Skin of body (tissue), 1 donor: ENCODE measurements at regions not wholly inside any gene's neighbourhood (a gene's known extent, or its start where the extent isn't known, plus 50 kb on each side); places are given as distances from the start of the nearest gene placed in this dataset.
"Not testable (repeated sequence)": the region's sequence is repeated elsewhere in the genome, so short reads cannot be mapped to it uniquely, and the experiment has no call there.

Experiments
- DNase-seq: peaks from one replicate; lab custom pipeline; 2025; lab: John Stamatoyannopoulos, UW

DNA sequence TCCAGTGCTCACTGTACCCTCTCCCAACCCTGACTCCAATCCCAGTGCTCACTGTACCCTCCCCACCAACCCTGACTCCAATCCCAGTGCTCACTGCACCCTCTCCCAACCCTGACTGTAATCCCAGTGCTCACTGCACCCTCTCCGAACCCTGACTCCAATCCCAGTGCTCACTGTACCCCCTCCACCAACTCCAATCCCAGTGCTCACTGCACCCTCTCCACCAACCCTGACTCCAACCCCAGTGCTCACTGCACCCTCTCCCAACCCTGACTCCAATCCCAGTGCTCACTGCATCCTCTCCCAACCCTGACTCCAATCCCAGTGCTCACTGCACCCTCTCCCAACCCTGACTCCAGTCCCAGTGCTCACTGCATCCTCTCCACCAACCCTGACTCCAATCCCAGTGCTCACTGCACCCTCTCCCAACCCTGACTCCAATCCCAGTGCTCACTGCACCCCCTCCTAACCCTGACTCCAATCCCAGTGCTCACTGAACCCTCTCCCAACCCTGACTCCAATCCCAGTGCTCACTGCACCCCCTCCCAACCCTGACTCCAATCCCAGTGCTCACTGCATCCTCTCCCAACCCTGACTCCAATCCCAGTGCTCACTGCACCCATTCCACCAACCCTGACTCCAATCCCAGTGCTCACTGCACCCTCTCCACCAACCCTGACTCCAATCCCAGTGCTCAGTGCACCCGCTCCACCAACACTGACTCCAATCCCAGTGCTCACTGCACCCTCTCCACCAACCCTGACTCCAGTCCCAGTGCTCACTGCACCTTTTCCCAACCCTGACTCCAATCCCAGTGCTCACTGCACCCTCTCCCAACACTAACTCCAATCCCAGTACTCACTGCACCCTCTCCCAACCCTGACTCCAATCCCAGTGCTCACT lies 136.3 kb upstream of the ZNF618 start:
- DNase-seq: not testable (repeated sequence)

DNA sequence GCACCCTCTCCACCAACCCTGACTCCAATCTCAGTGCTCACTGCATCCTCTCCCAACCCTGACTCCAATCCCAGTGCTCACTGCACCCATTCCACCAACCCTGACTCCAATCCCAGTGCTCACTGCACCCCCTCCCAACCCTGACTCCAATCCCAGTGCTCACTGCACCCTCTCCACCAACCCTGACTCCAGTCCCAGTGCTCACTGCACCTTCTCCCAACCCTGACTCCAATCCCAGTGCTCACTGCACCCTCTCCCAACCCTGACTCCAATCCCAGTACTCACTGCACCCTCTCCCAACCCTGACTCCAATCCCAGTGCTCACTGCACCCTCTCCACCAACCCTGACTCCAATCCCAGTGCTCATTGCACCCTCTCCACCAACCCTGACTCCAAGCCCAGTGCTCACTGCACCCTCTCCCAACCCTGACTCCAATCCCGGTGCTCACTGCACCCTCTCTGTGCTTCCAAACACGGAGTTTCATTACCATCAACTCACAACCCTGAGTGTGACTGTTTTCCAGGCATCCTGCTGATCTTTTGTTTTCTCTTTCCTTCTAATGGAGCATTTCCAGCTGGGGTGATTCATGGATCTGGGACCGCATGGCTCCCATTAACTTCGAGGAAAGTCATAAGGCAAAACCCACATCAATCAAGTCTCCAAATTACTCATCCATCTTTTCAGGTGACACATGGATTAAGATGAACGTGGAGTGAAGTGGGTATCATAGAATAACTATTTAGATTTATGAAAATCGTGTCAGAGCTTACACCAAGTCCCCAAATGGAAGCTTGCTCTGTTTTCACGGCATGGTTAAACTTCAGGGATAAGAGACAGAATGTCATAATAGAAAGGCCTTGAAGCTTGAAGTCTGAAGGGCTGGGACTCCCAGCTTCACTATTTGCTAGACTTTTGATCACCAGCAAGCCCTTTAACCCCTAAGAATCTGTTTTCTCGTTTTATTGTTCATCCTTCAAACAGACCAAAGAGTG lies 135.3 kb upstream of the ZNF618 start:
- DNase-seq: peak; percentile 83

DNA sequence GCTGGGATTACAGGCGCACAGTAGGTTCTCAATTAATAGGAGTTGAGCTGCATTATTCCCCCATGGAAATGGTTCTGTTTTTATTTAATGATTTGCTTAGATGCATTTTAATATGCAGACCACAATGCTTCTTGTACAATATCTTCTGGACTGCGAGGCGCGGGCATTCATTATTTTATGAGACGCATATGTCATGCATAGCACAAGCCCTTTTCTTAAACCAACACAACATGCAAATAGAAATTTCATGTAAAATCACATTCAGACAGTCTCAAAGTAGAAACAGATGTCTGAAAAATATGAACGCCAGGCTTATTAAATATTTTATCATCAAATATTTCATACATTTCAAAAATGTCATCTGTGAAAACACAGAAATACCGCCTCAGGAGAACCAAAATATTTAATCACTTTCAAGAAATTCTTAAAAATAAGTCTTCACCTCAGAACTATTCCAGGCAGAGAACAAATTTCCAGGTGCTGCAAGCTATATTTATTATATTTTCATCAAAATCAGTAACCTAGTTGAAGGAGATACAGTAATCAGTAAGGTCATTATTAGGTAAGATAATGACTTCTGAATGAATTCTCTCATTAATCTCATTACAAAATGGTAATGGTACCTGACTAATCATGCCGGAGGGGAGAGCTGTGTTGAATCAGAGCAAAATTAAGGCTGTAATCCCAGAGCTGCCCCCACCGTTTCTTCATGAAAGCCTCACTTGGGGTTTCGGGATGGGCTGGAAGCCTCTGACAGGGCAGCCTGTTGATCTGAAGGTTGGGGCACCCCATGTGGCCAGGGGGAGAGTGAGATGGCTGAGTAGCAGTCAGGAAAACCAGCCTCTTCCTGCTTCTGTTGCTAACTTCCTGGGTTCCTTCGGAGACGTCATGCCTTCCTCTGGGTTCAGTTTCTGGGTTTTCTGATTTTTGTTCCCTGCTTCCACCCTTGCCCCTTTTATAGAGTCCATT lies 133.9 kb upstream of the ZNF618 start:
- peak; percentile 81 for DNase-seq

DNA sequence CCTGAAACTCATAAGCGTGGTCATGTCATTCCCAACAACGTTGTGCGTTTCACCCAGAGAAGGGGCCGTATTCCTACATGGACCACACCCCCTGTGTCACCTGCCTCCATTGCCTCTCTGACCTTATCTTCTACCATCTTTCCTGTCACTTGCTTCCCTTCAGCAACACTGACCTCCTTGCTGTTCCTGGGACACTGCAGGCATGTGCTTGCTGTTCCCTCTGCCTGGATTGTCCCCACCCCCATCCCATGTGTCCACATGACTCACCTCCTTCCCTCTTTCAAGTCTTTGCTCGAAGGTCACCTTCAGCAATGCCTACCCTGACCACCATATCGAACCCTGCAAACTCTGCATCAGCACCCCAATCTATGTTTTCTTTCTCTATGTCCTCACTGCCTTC lies 133.2 kb upstream of the ZNF618 start:
- no peak for DNase-seq

DNA sequence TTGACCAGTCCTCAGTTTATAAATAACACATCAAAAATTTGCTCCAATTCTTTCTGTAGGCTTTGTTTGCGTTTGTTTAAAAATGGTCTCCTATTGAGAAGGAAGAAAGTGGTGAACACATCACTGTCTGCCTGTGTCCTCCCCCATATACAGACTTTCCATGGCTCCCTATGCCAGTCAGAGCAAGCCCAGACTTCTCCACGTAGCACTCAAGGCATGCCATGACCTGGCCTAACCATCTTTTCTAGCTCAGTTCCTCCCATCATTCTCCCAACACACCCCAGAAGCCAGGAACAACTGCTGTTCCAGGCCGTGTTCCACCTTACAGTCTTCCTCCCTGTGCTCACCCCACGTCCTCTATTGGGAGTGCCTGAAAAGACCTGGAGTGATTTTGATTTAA lies 129.6 kb upstream of the ZNF618 start:
- DNase-seq: no peak

DNA sequence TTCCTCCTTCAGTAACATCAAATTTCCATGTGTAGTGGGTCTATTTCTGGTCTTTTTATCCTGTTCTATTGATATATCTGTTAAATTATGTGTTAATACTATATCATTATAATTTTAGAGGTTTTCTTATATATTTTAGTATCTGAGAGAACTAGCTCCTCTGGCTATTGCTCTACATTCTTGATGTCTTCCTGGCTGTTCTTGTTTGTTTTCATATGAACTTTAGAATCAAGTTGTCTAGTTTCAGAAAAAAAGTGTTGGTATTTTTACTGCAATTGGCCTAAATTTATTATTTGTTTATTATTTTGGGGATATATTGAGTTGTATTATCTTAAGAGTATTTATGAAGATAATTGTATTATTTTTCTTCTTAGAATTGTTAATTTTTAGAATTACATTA lies 128.0 kb upstream of the ZNF618 start:
- no peak for DNase-seq

DNA sequence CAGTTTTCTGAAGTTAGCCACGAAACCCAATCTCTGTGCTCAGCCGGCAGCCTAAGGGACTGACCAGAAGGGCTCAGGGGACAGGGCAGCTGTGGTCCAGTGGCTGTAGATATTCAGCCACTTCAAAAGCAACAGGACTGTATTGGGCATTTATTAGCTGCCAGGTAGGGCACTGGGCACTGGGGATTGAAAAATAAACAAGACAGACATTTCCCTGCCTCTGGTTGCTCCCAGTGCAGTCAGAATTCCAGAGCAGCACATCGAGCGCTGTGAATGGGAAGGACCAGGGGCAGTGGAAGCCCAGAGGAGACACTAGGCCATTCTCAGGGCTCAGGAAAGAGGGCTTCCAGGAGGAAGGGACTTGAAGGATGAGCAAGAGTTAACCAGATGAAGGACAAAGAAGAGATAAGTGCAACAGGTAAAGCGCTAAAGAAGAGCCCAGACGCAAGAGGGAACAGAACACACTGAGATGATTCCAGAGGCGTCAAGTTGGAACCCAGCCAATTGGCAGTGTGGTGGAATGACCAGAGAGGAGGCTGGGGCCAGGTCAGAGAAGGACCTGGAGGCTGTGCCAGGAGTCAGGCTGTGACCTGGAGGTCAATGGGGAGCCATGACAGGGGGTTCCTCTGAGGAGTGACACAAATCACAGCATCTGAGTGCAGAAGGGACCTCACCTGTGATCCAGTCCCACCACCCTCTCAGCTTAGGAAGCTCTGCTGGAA lies 122.5 kb upstream of the ZNF618 start:
- DNase-seq: no peak

DNA sequence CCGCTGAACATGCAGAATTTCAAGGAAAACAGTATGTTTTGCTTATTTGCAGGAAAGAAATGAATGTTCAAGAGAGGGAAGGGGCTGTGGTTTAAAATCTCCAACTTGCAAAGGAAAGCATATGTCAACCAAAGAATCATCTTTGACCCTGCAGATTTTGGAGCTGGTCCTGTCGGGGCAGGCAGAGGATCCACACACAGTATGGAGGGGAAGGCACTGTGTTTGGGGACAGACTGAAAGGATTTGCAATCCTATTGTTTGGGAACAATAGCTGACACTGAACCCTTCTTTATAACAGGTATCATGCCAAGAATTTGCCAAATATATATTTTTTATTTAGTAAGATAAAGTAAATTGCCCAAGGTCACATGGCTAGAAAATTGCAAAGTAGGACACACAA lies 121.4 kb upstream of the ZNF618 start:
- no peak for DNase-seq

DNA sequence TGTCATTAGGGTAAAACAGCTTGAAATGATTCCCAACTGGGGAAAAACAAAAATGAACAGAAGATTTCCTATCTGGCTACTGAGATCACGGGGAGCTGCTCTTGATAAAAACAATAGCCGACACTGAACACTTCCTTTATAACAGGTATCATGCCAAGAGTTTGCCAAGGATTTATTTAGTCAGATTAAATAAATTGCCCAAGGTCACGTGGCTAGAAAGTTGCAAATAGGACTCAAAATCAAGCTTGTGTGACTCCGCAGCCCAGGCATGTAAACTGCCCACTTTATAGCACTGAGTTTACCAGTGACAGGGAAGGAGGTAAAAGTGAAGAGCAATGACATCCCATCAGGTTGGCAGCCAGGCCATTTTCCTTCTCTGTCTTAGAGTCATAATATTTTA lies 120.7 kb upstream of the ZNF618 start:
- no peak for DNase-seq

DNA sequence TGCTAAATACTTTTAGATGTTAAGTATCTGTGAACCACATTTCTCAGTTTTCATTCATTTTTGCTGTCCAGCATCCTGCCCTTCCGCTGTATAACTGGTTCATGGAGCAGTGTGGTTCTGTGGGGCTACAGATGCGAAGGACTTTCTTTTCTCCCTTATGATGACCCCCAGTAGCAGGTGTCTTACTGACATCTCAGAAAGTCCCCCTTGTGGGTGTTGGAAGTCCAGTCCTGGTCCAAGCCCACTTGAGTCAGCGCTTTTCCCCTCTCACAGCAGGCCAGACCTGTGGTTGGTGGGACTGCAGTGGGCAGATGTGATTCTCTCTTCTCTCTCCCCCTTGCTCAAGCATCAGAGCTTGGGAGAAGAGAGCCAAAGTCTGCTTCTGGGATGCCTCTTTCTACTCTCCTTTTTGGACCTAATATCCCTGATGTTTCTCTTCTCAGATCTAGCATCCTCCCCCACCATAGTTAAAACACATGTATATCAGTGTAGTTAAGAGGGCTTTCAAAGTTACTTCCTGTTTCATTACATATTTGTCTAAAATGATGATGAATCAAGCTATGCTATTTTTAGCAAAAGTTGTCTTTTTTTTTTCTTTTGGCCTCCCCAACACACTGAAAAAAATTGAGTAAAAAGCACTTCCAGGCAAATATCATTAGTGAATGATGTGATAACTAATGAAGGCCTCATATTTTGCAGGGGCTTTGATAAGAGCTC lies 119.5 kb upstream of the ZNF618 start:
- DNase-seq: no peak

DNA sequence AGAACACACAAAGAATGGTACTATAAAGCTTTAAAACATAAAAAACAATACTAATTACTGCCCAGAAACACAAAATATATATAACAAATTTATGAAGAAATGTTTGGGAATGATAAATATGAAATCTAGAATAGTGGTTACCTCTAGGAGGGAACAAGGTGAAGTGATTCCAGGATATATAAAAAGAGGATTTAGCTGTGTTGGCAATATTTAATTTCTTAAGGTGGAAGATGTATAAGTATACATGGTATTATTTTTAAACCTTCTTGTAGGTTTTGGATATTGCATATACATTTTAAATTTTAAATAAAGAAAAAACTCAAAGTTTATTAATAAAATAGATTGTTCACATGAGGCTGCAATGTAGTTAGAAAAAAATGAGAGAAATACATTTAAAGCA lies 112.7 kb upstream of the ZNF618 start:
- DNase-seq: no peak

DNA sequence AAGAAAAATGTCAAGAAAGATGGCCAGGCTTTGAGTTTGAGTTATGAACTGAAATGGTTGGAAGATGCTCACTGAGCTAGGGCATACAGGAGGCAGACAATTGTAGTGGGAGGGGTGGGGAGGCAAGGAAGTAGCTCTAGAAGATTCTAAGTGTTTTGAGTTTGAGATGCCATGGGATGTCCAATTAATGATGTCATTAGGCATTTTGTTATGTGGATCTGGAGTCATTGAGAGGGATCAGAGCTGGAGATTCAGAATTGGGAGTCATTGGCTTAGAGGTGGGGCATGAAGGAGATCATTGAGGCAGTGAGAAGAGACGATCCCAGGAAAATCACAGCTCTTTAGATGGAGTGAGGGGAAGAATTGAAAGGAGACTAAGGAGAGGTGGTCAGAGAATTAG lies 111.5 kb upstream of the ZNF618 start:
- DNase-seq: no peak

DNA sequence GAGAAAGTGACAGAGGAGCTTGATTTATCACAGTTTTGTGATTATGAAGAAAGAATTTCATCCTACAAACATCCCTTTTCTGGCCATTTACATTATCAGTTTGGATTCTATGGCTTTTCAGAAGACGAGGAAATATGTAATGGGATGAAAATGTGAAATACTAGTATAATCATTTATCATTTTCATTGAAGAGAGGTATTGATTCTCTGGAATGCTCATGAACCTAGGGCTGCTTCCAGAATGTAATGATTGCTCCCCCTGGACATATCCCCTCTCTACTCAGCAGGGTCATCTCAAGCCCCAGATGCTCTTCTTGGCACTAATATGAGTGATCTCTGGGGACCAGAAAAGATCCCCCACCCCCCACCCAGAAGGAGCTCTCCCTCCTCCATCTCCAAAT lies 106.7 kb upstream of the ZNF618 start:
- DNase-seq: peak; percentile 72

DNA sequence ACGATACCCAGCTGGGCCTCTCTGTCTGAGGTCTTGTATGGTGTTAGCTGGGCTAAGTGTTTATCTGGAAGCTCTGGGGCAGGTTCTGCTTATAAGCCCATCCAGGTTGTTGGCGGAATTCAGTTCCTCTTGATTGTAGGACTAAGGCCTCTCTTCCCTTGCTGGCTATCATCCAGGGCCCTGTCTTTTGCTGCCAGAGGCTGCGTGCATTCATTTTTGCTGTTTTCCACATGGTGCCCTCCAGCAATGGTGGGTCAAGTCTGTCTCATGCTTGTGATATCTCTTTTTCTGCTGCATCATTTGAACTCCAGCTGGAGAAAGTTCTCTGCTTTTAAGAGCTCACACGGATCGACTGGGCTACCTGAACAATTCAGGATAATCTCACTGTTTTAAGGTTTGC lies 105.7 kb upstream of the ZNF618 start:
- DNase-seq: no peak

DNA sequence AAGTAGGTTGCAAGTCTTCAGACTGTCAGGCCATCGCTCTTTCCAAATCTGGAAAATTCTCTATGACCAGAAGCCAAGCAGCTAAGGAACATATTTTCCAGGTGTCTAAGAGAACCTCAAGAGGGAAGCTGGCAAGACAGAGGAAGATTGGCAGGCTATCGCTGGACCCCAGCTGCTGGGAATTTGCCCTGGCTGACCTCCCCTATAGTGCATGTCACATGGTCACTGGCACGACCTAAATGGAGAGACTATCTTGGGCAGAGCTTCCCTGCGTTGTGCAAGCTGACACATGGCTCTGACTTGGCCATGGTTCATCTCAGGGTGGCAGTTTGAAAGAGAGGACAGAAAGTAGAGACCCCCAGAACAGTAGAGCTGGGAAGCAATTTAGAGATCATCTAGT lies 104.9 kb upstream of the ZNF618 start:
- DNase-seq: no peak

DNA sequence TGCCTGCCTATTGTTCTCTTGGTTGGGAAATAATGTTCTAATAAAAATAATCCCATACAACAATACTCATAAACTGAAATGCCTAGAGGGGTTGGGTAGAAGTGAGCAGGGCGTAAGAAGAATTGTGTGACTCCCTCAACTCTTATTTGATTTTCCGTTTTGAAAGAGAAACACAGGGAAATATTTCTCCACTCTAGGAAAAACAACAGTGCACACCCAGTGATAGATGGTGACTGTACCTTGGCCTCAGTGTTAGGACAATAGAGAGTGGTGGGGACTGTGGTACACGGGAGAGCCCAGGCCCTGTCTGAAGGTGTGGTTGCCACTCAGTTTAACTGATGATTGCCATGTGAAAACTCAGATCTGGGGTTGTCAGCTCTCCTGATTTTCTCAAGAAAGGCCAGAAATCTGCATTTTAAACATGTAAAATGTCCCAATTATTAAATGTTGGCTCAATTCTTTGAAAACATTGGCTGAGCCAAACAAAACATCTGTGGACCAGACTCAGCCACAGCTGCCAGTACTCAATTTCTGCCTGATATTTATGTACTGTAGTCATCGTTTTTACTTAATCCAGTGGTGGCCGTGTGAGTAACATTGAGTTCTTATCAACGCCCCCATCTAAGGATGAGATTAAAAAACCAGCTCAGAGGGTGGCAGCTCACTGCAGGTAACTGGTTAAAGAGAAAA lies 103.8 kb upstream of the ZNF618 start:
- peak; percentile 86 for DNase-seq

DNA sequence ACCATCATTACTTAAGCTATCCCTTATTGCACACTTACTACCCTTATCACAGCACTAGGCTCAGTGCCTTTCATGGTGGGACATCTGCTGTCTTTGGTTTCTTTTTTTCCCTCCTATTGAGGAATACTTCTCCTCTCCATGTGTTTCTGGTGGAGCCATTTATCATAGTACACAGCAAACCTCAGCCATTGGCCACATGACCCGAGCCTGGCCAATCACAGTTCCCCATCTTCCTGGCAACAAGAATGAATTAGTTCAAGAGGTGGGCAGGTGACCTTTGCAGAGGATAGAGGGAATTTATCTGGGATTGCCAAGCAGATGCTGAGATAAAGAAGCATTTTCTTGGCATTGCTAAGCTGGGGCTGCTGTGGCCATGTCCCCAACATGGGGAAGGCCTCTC lies 101.1 kb upstream of the ZNF618 start:
- no peak for DNase-seq

DNA sequence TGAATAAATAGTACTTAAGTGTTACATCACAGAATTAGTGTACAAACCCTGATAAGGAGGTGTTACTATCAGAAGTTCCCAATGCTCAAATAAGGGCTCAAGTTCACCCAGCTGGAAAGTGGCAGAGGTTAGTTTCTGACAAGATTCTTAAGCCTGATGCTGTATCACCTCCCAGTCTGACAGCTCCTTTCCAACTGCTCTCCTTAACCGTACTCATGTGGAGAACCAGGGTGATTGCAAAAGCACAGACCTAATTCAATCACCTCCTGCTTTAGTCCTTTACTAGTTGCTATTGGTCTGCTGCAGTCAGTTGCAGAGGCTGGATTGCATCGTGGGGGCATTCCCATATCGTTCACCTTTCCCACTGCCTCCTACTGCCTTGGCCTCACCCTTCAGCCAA lies 100.4 kb upstream of the ZNF618 start:
- no peak for DNase-seq

DNA sequence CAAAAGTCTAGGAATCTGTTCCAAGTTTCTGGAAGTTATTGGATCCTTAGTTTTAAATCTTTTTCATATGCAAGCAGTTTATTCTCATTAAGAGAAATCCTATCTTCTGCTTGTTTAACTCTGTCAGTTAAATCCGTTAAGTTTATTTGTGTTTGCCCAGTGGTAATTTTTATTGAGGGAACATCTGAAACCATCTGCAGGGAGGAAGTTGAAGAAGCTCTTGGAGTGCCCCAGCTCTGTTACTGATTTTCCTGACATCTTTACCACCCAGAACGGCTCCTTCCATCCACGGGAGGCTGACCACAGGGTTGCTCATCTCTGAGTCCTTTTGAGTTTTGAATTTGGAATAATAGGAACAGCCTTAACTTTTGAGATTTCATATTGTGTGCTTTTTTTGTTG lies 99.9 kb upstream of the ZNF618 start:
- DNase-seq: no peak
